Suprapubic skin (tissue), 4 donors: ENCODE measurements at regions not wholly inside any gene's neighbourhood (a gene's known extent, or its start where the extent isn't known, plus 50 kb on each side); places are given as distances from the start of the nearest gene placed in this dataset.

ENCODE experiments used
- CTCF ChIP-seq, 2 donors: fragments of 200-600 bp in 1 of 2; fragments of 450-650 bp in 1 of 2; sonication (generic) in 1 of 2; IDR thresholded peaks; one replicate each; pipeline ENCODE4 v1.5.1; 2016 to 2019; ENCODE audit warnings: antibody characterized with exemption in 2 of 2, mild to moderate bottlenecking in 1 of 2, moderate library complexity in 1 of 2
- EP300 ChIP-seq: sonication (generic); formaldehyde crosslinking; IDR thresholded peaks from one replicate; pipeline ENCODE4 v1.6.1; 2017; ENCODE audit warnings: antibody characterized with exemption
- POLR2AphosphoS5 ChIP-seq, 3 donors: sonication (generic); formaldehyde crosslinking; IDR thresholded peaks; one replicate each; pipeline ENCODE4 v1.6.1; 2017; ENCODE audit warnings: antibody characterized with exemption in 3 of 3

DNA sequence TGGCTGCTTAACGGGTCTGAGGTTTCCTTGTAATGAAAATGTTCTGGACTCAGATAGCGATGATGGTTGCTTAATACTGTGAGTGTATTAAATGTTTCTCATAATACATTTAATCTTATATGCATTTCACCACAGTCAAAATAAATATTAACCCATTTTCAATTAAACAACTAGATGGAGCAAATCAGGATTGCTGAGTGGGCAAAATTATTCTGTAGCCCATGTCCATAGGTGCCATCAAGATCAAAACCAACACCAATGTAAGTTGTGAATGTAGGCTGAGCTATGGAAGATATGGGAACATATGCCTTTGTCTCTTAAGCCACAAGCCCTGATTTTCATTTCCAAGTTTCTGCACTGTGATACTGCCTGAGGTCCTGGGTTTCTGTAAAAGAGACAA is 572.6 kb upstream of the EEF2KMT start:
- no peak for TF ChIP-seq CTCF (IDR thresholded peaks at IDR 0.05)
- no peak for TF ChIP-seq EP300
- no peak for TF ChIP-seq POLR2AphosphoS5 (IDR thresholded peaks at IDR 0.05)
